ENCODE measurements at regions not wholly inside any gene's neighbourhood (a gene's known extent, or its start where the extent isn't known, plus 50 kb on each side); places are given as distances from the start of the nearest gene placed in this dataset.

DNA sequence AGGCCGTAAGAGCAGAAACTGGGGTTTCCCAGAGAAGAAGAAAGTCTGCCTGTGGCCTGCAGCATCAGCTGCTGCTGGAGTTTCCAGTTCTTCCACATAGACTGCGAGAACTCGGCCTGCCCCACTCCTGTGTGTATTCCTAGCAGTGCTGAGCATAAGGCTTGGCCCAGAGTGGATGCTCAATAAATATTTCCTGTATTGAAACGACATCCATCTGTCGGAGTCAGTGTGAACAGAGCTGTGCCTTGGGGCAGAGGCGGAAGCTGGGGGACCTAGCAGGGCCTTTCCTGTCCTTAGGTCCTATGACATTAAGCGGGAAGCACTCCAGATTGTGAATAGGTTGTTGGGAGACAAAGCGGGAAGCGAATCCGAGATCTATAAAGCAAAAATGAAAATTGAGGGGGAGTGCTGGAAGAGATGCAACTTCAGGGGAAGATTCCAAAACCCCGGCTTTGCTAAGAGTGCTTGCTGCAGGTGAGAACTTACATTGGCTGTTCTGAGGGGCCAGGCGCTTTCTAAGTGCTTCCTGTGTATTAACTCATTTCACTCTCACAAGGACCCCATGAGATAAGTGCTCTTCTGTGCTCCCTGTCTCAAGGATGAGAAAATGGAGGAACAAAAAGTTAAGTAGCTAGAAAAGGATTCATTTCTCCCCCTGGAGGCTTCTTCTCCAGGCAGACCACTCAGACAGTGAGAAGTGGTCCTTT lies 76.1 kb upstream of the CXCL14 start:
- no peak for TF ChIP-seq ZFP30 (CRISPR knock-in tag; IDR thresholded peaks at IDR 0.05)
- TF ChIP-seq, protein P1, sequence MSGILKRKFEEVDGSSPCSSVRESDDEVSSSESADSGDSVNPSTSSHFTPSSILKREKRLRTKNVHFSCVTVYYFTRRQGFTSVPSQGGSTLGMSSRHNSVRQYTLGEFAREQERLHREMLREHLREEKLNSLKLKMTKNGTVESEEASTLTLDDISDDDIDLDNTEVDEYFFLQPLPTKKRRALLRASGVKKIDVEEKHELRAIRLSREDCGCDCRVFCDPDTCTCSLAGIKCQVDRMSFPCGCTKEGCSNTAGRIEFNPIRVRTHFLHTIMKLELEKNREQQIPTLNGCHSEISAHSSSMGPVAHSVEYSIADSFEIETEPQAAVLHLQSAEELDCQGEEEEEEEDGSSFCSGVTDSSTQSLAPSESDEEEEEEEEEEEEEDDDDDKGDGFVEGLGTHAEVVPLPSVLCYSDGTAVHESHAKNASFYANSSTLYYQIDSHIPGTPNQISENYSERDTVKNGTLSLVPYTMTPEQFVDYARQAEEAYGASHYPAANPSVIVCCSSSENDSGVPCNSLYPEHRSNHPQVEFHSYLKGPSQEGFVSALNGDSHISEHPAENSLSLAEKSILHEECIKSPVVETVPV (CRISPR knock-in tag; IDR thresholded peaks at IDR 0.05) = no peak
- no peak for TF ChIP-seq ZNF70 (CRISPR knock-in tag; IDR thresholded peaks at IDR 0.05)
- no peak for ATAC-seq

DNA sequence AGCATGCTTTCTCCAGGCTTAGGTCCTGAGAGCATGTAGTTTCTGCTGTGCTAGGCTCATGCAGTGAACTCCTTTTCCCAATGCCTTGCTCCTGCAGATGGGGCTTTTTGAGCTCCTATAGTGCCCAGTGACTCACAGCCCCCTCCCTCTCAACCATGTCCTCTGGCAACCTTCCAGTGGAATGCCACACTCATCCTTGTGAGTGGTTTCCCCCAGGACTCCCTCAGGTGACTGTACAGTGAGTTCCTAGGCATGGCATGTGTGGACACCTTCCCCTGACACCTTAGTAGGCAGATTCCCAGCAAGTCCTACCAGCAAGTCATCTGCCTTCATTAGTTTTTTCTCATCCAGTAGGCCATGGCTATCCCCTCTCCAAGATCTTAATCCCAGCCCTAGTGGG lies 72.4 kb upstream of the CXCL14 start:
- no peak for ATAC-seq

DNA sequence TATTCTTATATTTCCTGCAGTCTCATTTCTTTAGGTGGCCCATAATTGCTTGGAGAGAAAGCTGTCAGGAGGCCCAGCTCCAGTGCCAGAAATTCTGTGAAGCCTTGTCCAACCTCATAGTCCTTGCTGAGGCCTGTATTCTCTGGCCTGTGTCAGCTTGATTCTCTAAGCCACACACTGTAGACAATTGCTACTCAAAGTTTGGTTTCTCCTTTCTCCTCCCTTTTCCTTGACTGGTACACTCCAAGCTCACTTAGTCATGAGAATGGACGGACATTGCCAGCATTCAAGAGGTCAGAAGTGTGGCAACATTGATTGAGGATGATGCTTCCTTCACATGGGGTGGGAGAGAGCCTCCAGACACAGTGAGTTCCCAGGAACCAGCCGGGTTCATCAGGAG lies 71.3 kb upstream of the CXCL14 start:
- TF ChIP-seq BACH2 (CRISPR knock-in tag; IDR thresholded peaks at IDR 0.05; ENCODE audit: borderline replicate concordance) (no peak), PPARA (CRISPR knock-in tag; IDR thresholded peaks at IDR 0.05; ENCODE audit: borderline replicate concordance) (no peak), TOX (CRISPR knock-in tag; IDR thresholded peaks at IDR 0.05; ENCODE audit: borderline replicate concordance) (no peak)
- no peak for ATAC-seq

More for the DNA sequence above, 72.4 kb upstream of the CXCL14 start:
- TF ChIP-seq SNAI2 (CRISPR knock-in tag; IDR thresholded peaks at IDR 0.05) = no peak
- TF ChIP-seq, protein P2, sequence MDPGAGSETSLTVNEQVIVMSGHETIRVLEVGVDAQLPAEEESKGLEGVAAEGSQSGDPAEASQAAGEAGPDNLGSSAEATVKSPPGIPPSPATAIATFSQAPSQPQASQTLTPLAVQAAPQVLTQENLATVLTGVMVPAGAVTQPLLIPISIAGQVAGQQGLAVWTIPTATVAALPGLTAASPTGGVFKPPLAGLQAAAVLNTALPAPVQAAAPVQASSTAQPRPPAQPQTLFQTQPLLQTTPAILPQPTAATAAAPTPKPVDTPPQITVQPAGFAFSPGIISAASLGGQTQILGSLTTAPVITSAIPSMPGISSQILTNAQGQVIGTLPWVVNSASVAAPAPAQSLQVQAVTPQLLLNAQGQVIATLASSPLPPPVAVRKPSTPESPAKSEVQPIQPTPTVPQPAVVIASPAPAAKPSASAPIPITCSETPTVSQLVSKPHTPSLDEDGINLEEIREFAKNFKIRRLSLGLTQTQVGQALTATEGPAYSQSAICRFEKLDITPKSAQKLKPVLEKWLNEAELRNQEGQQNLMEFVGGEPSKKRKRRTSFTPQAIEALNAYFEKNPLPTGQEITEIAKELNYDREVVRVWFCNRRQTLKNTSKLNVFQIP (CRISPR knock-in tag; IDR thresholded peaks at IDR 0.05; ENCODE audit: borderline replicate concordance, low read depth) = no peak
- TF ChIP-seq OSR1 (CRISPR knock-in tag; IDR thresholded peaks at IDR 0.05) = no peak
- TF ChIP-seq GLIS3 (CRISPR knock-in tag; IDR thresholded peaks at IDR 0.05) = no peak
- no peak for TF ChIP-seq TCF4 (CRISPR knock-in tag; IDR thresholded peaks at IDR 0.05; ENCODE audit: borderline replicate concordance)
- no peak for TF ChIP-seq ZNF70 (CRISPR knock-in tag; IDR thresholded peaks at IDR 0.05)
- no peak for TF ChIP-seq ZNF565 (CRISPR knock-in tag; conservative IDR thresholded peaks at IDR 0.05; ENCODE audit: low read depth)
- TF ChIP-seq, protein P1 (CRISPR knock-in tag; IDR thresholded peaks at IDR 0.05) = no peak
- no peak for TF ChIP-seq ZFP30 (CRISPR knock-in tag; IDR thresholded peaks at IDR 0.05)
- TF ChIP-seq, protein P3, sequence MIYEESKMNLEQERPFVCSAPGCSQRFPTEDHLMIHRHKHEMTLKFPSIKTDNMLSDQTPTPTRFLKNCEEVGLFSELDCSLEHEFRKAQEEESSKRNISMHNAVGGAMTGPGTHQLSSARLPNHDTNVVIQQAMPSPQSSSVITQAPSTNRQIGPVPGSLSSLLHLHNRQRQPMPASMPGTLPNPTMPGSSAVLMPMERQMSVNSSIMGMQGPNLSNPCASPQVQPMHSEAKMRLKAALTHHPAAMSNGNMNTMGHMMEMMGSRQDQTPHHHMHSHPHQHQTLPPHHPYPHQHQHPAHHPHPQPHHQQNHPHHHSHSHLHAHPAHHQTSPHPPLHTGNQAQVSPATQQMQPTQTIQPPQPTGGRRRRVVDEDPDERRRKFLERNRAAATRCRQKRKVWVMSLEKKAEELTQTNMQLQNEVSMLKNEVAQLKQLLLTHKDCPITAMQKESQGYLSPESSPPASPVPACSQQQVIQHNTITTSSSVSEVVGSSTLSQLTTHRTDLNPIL (CRISPR knock-in tag; IDR thresholded peaks at IDR 0.05; ENCODE audit: low read depth) = no peak
- TF ChIP-seq ZFP3 (CRISPR knock-in tag; IDR thresholded peaks at IDR 0.05) = no peak
- TF ChIP-seq TOX (CRISPR knock-in tag; IDR thresholded peaks at IDR 0.05; ENCODE audit: borderline replicate concordance) = no peak
- no peak for TF ChIP-seq ISL1 (CRISPR knock-in tag; IDR thresholded peaks at IDR 0.05)
- TF ChIP-seq CSDC2 (CRISPR knock-in tag; IDR thresholded peaks at IDR 0.05) = no peak
- no peak for TF ChIP-seq ESRRG (CRISPR knock-in tag; IDR thresholded peaks at IDR 0.05)
- TF ChIP-seq RARB (CRISPR knock-in tag; IDR thresholded peaks at IDR 0.05) = no peak
- no peak for TF ChIP-seq PPARA (CRISPR knock-in tag; IDR thresholded peaks at IDR 0.05; ENCODE audit: borderline replicate concordance)
- TF ChIP-seq ZC3H10 (CRISPR knock-in tag; IDR thresholded peaks at IDR 0.05) = no peak
- TF ChIP-seq ZNF8 (CRISPR knock-in tag; IDR thresholded peaks at IDR 0.05) = no peak

DNA sequence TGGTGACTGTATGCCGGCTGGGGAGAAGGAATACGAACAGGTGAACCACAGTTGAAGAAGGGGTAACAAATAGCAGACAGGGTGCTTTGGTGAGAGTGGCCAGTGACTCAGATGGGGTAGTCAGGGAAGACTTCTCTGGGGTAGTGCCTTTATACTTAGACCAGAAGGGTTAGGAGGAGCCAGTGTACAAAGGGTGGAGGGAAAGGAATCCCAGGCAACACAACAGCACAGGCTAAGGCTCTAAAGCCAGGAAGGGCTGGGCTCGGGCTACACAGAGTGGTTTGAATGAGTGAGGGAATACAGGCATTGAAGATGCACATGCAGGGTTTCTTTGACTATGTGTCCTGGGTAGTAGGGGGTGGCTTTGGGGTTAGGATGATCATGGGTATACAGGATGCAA lies 70.6 kb upstream of the CXCL14 start:
- no peak for ATAC-seq
- no peak for TF ChIP-seq RARB (CRISPR knock-in tag; IDR thresholded peaks at IDR 0.05)
- TF ChIP-seq GLIS3 (CRISPR knock-in tag; IDR thresholded peaks at IDR 0.05) = no peak
- TF ChIP-seq ZFP30 (CRISPR knock-in tag; IDR thresholded peaks at IDR 0.05) = no peak
- TF ChIP-seq SNAI2 (CRISPR knock-in tag; IDR thresholded peaks at IDR 0.05) = no peak
- TF ChIP-seq OSR1 (CRISPR knock-in tag; IDR thresholded peaks at IDR 0.05) = no peak
- no peak for TF ChIP-seq TOX (CRISPR knock-in tag; IDR thresholded peaks at IDR 0.05; ENCODE audit: borderline replicate concordance)
- TF ChIP-seq, protein P1 (CRISPR knock-in tag; IDR thresholded peaks at IDR 0.05) = no peak
- no peak for TF ChIP-seq ESRRG (CRISPR knock-in tag; IDR thresholded peaks at IDR 0.05)
- TF ChIP-seq ARNTL (CRISPR knock-in tag; IDR thresholded peaks at IDR 0.05; ENCODE audit: borderline replicate concordance, low read depth) = no peak
- TF ChIP-seq, protein P4, sequence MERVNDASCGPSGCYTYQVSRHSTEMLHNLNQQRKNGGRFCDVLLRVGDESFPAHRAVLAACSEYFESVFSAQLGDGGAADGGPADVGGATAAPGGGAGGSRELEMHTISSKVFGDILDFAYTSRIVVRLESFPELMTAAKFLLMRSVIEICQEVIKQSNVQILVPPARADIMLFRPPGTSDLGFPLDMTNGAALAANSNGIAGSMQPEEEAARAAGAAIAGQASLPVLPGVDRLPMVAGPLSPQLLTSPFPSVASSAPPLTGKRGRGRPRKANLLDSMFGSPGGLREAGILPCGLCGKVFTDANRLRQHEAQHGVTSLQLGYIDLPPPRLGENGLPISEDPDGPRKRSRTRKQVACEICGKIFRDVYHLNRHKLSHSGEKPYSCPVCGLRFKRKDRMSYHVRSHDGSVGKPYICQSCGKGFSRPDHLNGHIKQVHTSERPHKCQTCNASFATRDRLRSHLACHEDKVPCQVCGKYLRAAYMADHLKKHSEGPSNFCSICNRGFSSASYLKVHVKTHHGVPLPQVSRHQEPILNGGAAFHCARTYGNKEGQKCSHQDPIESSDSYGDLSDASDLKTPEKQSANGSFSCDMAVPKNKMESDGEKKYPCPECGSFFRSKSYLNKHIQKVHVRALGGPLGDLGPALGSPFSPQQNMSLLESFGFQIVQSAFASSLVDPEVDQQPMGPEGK (CRISPR knock-in tag; IDR thresholded peaks at IDR 0.05; ENCODE audit: borderline replicate concordance) = no peak
- no peak for TF ChIP-seq ZC3H10 (CRISPR knock-in tag; IDR thresholded peaks at IDR 0.05)
- no peak for TF ChIP-seq ISL1 (CRISPR knock-in tag; IDR thresholded peaks at IDR 0.05)
- TF ChIP-seq, protein P3 (CRISPR knock-in tag; IDR thresholded peaks at IDR 0.05; ENCODE audit: low read depth) = no peak
- no peak for TF ChIP-seq ZNF70 (CRISPR knock-in tag; IDR thresholded peaks at IDR 0.05)
- TF ChIP-seq ZNF8 (CRISPR knock-in tag; IDR thresholded peaks at IDR 0.05) = no peak

Measured in SK-N-SH treated with all-trans-retinoic acid at 6 μM for 48 hours (cell line).